Colonic mucosa (tissue), 4 donors: ENCODE measurements at regions not wholly inside any gene's neighbourhood (a gene's known extent, or its start where the extent isn't known, plus 50 kb on each side); places are given as distances from the start of the nearest gene placed in this dataset.
"Not testable (repeated sequence)": the region's sequence is repeated elsewhere in the genome, so short reads cannot be mapped to it uniquely, and the experiment has no call there.

ENCODE experiments used
- DNase-seq: peaks from one replicate; pipeline ENCODE4 v3.0.0-alpha.2; 2020
- H3K27ac ChIP-seq: fragments of 200-600 bp; one replicate; pipeline ENCODE4 v1.8.0; 2021
- H3K27me3 ChIP-seq: fragments of 200-600 bp; one replicate; pipeline ENCODE4 v1.8.0; 2021
- H3K36me3 ChIP-seq: fragments of 200-600 bp; one replicate; pipeline ENCODE4 v1.8.0; 2021
- H3K4me1 ChIP-seq: fragments of 200-600 bp; one replicate; pipeline ENCODE4 v1.8.0; 2021; ENCODE audit warnings: mild to moderate bottlenecking
- H3K4me3 ChIP-seq: fragments of 200-600 bp; one replicate; pipeline ENCODE4 v1.8.0; 2021
- H3K9ac ChIP-seq, 2 donors: one replicate each; pipeline ENCODE4 v1.7.0; 2013; ENCODE audit warnings: control low read depth in 2 of 2, low read depth in 2 of 2, low read length in 2 of 2
- H3K9me3 ChIP-seq: fragments of 200-600 bp; one replicate; pipeline ENCODE4 v1.8.0; 2021
- CTCF ChIP-seq: fragments of 200-600 bp; IDR thresholded peaks from one replicate; pipeline ENCODE4 v1.8.0; 2022; ENCODE audit warnings: antibody characterized with exemption, mild to moderate bottlenecking
- intact Hi-C: fragments of 100-400 bp; cut with DNase I; formaldehyde crosslinking; loops from one replicate; pipeline ENCODE4 v1.14.1; 2022
- donor health status: healthy.
- donor health status: DM: no; HTN: no; CAD: no.
- donor health status: DM: no; HTN: no; CAD: no.

- H3K9me3 ChIP-seq = no peaks in the 10 kb centered on the region
- H3K27ac ChIP-seq = no peak overlapping the region
- intact Hi-C loops = no loop called here
- no peak overlapping the region for H3K9ac ChIP-seq
- TF ChIP-seq CTCF = no peak
- no peak overlapping the region for H3K4me3 ChIP-seq
- no peaks in the 10 kb centered on the region for H3K27me3 ChIP-seq
- H3K4me1 ChIP-seq = no peaks in the 10 kb centered on the region
- no peaks in the 10 kb centered on the region for H3K36me3 ChIP-seq
- DNase-seq = no peak
Measured at GRCh38 chr5:98319299-98320011, 454.0 kb upstream of the RGMB start.

- Histone ChIP-seq H3K4me3 (no peak overlapping the region), H3K27me3 (no peaks in the 10 kb centered on the region), H3K27ac (no peak overlapping the region), H3K9ac (no peak overlapping the region), H3K4me1 (no peaks in the 10 kb centered on the region), H3K9me3 (no peaks in the 10 kb centered on the region), H3K36me3 (no peaks in the 10 kb centered on the region)
- no peak for DNase-seq
- no peak for TF ChIP-seq CTCF
- intact Hi-C loops = no loop called here
Measured at GRCh38 chr5:98320343-98320742, 453.1 kb upstream of the RGMB start.

GRCh38 chr5:98321361-98321760 is 452.1 kb upstream of the RGMB start:
- H3K36me3 ChIP-seq = no peaks in the 10 kb centered on the region
- no peaks in the 10 kb centered on the region for H3K4me1 ChIP-seq
- TF ChIP-seq CTCF = no peak
- intact Hi-C loops = no loop called here
- no peak overlapping the region for H3K4me3 ChIP-seq
- DNase-seq = no peak
- H3K27ac ChIP-seq = no peak overlapping the region
- H3K27me3 ChIP-seq = no peaks in the 10 kb centered on the region
- H3K9ac ChIP-seq = no peak overlapping the region
- no peaks in the 10 kb centered on the region for H3K9me3 ChIP-seq

- H3K4me1 ChIP-seq, H3K9ac ChIP-seq, H3K4me3 ChIP-seq, H3K9me3 ChIP-seq, H3K36me3 ChIP-seq, DNase-seq, H3K27me3 ChIP-seq, H3K27ac ChIP-seq, intact Hi-C loops: not testable (repeated sequence)
Measured at GRCh38 chr5:98325187-98325586, 448.3 kb upstream of the RGMB start.

- no peak for TF ChIP-seq CTCF
- DNase-seq = no peak
- H3K9ac ChIP-seq = no peak overlapping the region
- intact Hi-C loops = no loop called here
- H3K9me3 ChIP-seq = no peaks in the 10 kb centered on the region
- no peaks in the 10 kb centered on the region for H3K4me1 ChIP-seq
- no peaks in the 10 kb centered on the region for H3K27me3 ChIP-seq
- H3K4me3 ChIP-seq = no peak overlapping the region
- H3K27ac ChIP-seq = no peak overlapping the region
- H3K36me3 ChIP-seq = no peaks in the 10 kb centered on the region
Measured at GRCh38 chr5:98328015-98328414, 445.4 kb upstream of the RGMB start.

GRCh38 chr5:98330871-98331270 is 442.6 kb upstream of the RGMB start:
- intact Hi-C loops = no loop called here
- Histone ChIP-seq H3K9ac (no peak overlapping the region), H3K9me3 (no peaks in the 10 kb centered on the region), H3K36me3 (no peaks in the 10 kb centered on the region), H3K27ac (no peak overlapping the region), H3K27me3 (no peaks in the 10 kb centered on the region), H3K4me3 (no peak overlapping the region), H3K4me1 (no peaks in the 10 kb centered on the region)
- no peak for DNase-seq
- TF ChIP-seq CTCF = no peak
